Retinal pigment epithelial cell (primary cell): ENCODE measurements at regions not wholly inside any gene's neighbourhood (a gene's known extent, or its start where the extent isn't known, plus 50 kb on each side); places are given as distances from the start of the nearest gene placed in this dataset.

ENCODE experiments used
- DNase-seq: peaks from one replicate; pipeline ENCODE4 v3.0.0-alpha.2; 2010; ENCODE audit warnings: low read depth
- H3K4me3 ChIP-seq: 2 replicates; pipeline ENCODE4 v1.5.1; 2011; ENCODE audit warnings: mild to moderate bottlenecking, low read length, control low read depth, moderate library complexity
- CTCF ChIP-seq: conservative IDR thresholded peaks from 2 replicates; pipeline ENCODE4 v1.5.1; 2011; ENCODE audit warnings: low read depth, low read length, control low read depth, inconsistent platforms

GRCh38 chr6:114592506-114592905 lies 249.7 kb upstream of the HS3ST5 start:
- H3K4me3 ChIP-seq: no peak overlapping the region
- no peak for TF ChIP-seq CTCF
- no peak for DNase-seq

DNA sequence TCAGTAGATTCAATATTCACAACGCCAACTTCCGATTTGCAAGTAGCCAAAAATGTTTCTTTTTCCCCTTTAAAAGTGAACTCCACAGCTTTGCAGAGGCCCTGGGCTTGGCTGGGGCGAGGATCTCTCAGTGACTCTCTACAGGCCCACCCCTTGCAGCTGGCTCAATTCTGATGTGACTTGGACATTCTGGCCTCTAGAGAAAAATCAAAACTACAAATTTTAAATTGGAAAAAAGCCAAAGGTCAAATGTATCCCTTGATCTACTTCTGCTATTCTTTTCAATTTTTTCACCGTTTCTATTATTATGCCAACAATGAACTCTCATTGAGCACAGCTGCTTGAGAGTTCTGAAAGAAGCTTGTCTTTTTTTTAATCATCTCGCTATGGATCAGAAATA lies 245.9 kb upstream of the HS3ST5 start:
- DNase-seq: no peak
- no peak overlapping the region for H3K4me3 ChIP-seq
- TF ChIP-seq CTCF: no peak

DNA sequence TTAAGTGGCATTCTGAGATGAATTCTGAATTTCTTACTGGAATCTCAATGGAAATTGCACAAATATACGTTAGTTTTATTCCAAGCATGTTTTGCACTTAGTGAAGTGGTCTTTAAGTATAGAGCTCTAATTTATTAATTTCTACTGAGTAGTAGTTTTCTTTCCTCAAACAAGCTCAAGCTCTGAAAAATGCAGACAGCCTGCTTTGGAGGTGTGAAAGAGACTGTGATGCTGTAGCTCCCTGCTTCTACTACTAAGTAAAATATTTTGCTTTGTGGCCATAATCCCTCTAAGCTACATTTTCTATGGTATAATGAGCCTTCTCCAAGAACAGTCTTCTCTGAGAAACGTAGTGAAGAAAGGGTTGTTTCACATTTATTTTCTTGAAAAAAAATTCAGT lies 243.5 kb upstream of the HS3ST5 start:
- no peak for TF ChIP-seq CTCF
- no peak overlapping the region for H3K4me3 ChIP-seq
- DNase-seq: no peak

GRCh38 chr6:114581293-114581692 lies 238.5 kb upstream of the HS3ST5 start:
- no peak for DNase-seq
- TF ChIP-seq CTCF: no peak
- H3K4me3 ChIP-seq: no peak overlapping the region

DNA sequence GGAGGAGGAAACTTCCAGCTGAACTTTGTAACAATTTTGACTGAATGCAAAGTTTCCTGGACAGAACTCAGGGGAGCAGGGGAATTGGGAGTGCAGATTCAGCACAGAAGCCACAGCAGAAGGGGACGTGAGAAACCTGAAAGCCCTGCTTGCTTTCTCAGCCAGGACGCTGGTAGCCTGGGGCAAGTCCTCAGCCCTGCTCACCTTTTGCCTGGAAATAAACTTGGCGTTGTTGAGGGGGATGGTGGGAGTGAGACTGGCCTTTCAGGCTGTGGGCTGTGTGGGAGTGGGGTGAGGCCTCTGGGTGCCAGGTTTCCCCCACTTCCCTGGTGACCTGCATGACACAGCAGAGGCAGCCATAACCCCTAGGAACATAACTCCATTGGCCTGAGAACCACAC lies 238.1 kb upstream of the HS3ST5 start:
- no peak for TF ChIP-seq CTCF
- DNase-seq: no peak
- H3K4me3 ChIP-seq: no peak overlapping the region

GRCh38 chr6:114579486-114579885 lies 236.7 kb upstream of the HS3ST5 start:
- no peak for TF ChIP-seq CTCF
- no peak overlapping the region for H3K4me3 ChIP-seq
- DNase-seq: no peak

- no peak for DNase-seq
- TF ChIP-seq CTCF: no peak
- H3K4me3 ChIP-seq: no peak overlapping the region
Observed at GRCh38 chr6:114577109-114577508, 234.3 kb upstream of the HS3ST5 start.
